ENCODE measurements at regions not wholly inside any gene's neighbourhood (a gene's known extent, or its start where the extent isn't known, plus 50 kb on each side); places are given as distances from the start of the nearest gene placed in this dataset.
"Not testable (repeated sequence)": the region's sequence is repeated elsewhere in the genome, so short reads cannot be mapped to it uniquely, and the experiment has no call there.

GRCh38 chr17:70320673-70321345, 151.5 kb downstream of the KCNJ2 start:
- no peak for DNase-seq (ENCODE audit: low read depth in 2 of 2)

- DNase-seq (ENCODE audit: low read depth in 2 of 2) = no peak
Observed at GRCh38 chr17:70321352-70321751, 152.0 kb downstream of the KCNJ2 start.

GRCh38 chr17:70323269-70323668, 153.9 kb downstream of the KCNJ2 start:
- no peak for DNase-seq (ENCODE audit: low read depth in 2 of 2)

- no peak for DNase-seq (ENCODE audit: low read depth in 2 of 2)
Observed at GRCh38 chr17:70324031-70324430, 154.7 kb downstream of the KCNJ2 start.

DNA sequence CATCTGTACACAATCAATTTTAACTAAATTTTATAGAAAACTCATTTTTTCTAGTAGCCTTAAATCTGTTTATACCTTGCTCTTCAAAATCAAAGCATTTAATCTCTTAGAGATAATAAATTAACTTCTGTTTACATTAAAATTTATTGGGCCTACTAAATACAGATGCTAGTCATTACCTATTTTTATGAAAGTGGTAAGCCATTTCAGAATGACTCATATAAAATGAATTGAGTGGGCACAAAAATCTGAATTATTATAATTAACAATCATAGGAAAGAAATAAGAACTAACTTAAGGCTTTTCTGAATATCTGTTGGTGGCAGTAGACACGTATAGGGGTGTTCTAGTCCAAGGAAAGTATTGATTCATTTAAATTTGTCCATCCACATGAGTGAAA, 157.9 kb downstream of the KCNJ2 start:
- DNase-seq (ENCODE audit: low read depth in 2 of 2) = no peak

DNA sequence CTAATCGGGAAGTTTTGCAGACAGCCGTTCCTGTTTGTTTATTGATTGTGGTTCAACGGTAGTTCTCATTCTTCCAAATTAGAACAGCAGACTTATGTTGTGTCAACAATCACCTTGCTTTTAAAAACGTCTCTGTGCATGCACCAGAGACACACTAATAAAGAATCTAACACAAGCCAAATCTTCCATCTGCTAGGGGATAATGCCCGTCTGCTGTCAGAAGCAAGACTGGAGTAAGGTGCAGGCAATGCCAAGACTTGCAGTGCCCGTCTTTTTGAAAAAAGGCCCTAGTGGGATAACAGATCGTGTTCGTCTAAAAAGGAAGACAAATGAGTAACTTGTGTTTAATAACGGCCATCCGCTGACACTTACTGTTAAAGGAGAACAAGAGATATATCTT, 158.4 kb downstream of the KCNJ2 start:
- DNase-seq (ENCODE audit: low read depth in 2 of 2) = no peak

- no peak for DNase-seq (ENCODE audit: low read depth in 2 of 2)
Observed at GRCh38 chr17:70329721-70330120, 160.4 kb downstream of the KCNJ2 start.

DNA sequence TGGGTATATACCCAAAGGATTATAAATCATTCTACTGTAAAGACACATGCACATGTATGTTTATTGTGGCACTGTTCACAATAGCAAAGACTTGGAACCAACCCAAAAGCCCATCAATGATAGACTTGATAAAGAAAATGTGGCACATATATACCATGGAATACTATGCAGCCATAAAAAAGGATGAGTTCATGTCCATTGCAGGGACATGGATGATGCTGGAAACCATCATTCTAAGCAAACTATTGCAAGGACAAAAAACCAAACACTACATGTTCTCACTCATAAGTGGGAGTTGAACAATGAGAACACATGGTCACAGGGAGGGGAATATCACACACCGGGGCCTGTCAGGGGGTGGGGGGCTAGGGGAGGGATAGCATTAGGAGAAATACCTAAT, 161.7 kb downstream of the KCNJ2 start:
- not testable (repeated sequence) for DNase-seq (ENCODE audit: low read depth in 2 of 2)

- DNase-seq (ENCODE audit: low read depth in 2 of 2) = no peak
Observed at GRCh38 chr17:70332356-70333210, 163.3 kb downstream of the KCNJ2 start.

- DNase-seq (ENCODE audit: low read depth in 2 of 2) = no peak
Observed at GRCh38 chr17:70336411-70336810, 167.1 kb downstream of the KCNJ2 start.

GRCh38 chr17:70338946-70339354, 169.6 kb downstream of the KCNJ2 start:
- no peak for DNase-seq (ENCODE audit: low read depth in 2 of 2)

GRCh38 chr17:70343114-70343513, 173.8 kb downstream of the KCNJ2 start:
- no peak for DNase-seq (ENCODE audit: low read depth in 2 of 2)

DNA sequence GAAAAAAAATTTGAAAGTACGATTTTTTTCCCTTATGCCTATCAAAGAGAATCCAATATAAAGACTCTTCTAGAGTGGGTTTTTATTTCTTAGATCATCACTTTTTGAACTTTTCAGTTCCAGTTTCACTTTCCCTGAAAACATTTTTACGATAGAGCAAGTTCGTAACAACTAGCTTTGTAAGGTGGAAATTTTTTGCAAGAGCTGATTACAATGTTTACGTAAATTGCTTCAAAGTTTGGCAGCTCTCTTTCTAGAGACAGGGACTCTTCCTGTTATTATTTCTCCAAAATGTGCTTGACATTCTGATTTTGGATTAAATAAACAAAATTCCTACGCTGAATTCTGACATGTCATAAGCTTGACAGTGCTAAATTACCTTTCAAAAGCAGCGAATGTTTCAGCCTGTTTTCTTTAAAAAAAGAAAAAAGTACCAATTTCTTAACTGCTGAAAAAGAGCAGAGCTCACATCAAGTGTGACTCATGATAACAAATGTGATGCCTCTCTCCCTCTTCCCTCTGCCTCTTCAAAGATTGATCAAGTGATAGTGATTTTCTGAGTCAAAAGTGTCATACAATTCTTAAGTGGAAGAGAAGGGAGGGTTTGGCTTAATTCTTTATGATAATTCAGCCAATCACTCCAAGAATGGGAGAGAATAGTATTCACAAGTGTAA, 175.2 kb downstream of the KCNJ2 start:
- no peak for DNase-seq (ENCODE audit: low read depth in 2 of 2)

- no peak for DNase-seq (ENCODE audit: low read depth in 2 of 2)
Observed at GRCh38 chr17:70345061-70345460, 175.7 kb downstream of the KCNJ2 start.

DNA sequence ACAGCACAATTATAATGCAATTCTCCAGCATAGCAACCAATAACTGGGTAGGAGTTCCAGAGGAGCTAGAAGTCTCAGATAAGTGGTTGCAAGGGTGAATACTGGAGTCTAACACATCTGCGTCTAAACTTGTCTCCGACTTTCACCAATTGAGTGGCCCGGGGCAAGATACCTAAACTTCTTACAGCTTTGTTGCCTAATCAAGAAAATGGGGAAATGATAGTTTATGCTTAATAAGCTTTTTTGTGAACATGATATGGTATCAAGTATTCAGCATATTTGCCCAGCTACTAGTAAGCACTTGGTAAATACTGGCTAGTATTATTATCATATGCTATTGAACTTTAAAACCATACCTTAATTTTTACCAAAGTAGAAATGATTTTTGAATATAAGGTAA, 183.5 kb downstream of the KCNJ2 start:
- no peak for DNase-seq (ENCODE audit: low read depth in 2 of 2)

GRCh38 chr17:70353408-70354092, 184.2 kb downstream of the KCNJ2 start:
- no peak for DNase-seq (ENCODE audit: low read depth in 2 of 2)

- DNase-seq (ENCODE audit: low read depth in 2 of 2) = no peak
Observed at GRCh38 chr17:70355185-70355584, 185.9 kb downstream of the KCNJ2 start.

- no peak for DNase-seq (ENCODE audit: low read depth in 2 of 2)
Observed at GRCh38 chr17:70357190-70357589, 187.9 kb downstream of the KCNJ2 start.

DNA sequence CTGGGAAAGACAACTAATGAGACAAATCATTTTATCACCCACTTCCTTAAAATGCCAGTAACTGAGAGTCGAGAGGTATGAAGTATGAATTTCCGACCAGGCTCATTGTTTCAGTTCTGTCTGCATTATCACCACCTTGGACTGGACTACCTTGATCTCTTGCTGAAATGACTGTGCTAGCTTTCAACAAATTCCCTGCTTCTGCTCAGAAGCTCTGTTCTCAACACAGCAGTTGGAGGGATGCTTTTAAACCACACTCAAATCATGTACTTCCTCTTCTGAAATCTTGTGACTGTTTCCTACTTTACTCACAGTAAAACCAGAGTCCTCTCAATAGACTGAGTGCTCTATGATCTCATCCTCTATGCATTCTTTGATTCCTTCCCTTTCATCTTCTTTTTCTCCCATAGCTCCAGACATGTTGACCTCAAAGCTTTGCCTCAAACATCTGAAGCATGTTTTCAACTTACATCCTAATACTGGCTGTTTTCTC, 195.8 kb downstream of the KCNJ2 start:
- DNase-seq (ENCODE audit: low read depth in 2 of 2) = no peak

DNA sequence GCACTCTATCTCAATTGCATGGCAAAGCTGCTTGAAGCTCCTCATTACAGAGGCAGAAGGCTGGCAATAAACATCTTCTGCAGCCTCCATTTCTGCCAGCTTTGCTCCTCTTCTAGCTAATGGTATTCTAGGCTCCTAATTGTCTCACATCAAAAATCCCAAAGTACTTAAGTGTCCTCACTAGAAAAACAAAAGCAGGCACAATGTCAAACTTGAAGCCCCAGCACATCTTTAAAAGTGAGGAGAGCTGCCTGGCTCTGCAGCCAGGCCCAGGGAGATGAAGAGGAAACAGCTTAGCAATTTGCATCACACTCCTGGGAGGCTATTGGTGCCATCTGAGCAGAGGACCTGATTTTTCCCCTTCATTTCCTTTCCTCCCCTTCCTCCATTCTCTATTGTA, 197.1 kb downstream of the KCNJ2 start:
- DNase-seq (ENCODE audit: low read depth in 2 of 2) = no peak

- DNase-seq (ENCODE audit: low read depth in 2 of 2) = no peak
Observed at GRCh38 chr17:70368011-70368410, 198.7 kb downstream of the KCNJ2 start.

- DNase-seq (ENCODE audit: low read depth in 2 of 2) = no peak
Observed at GRCh38 chr17:70369391-70369790, 200.1 kb downstream of the KCNJ2 start.

All from stimulated activated CD8-positive, alpha-beta memory T cell treated with anti-CD3 and anti-CD28 coated beads, Interleukin-15, amount 100 ng/mL, for 48 hours (primary cell).